Hippocampal formation (tissue), 2 donors: ENCODE measurements at regions not wholly inside any gene's neighbourhood (a gene's known extent, or its start where the extent isn't known, plus 50 kb on each side); places are given as distances from the start of the nearest gene placed in this dataset.

Experiments used
- DNase-seq, 2 donors: peaks; one replicate each; lab custom pipeline; 2025; lab: John Stamatoyannopoulos, UW

- DNase-seq, result no peak
These were observed 290.4 kb upstream of the KLF6 start for GRCh38 chr10:4075443-4075842.

GRCh38 chr10:4074545-4075407 lies 289.8 kb upstream of the KLF6 start:
- DNase-seq, result no peak

- DNase-seq, result no peak
These were observed 288.9 kb upstream of the KLF6 start for GRCh38 chr10:4073912-4074311.

- DNase-seq, result no peak
These were observed 286.1 kb upstream of the KLF6 start for GRCh38 chr10:4070921-4071660.

- no peak for DNase-seq
These were observed 285.2 kb upstream of the KLF6 start for GRCh38 chr10:4070184-4070583.

- DNase-seq, result no peak
These were observed 284.5 kb upstream of the KLF6 start for GRCh38 chr10:4069491-4069890.

GRCh38 chr10:4068629-4069028 lies 283.6 kb upstream of the KLF6 start:
- no peak for DNase-seq

- no peak for DNase-seq
These were observed 283.0 kb upstream of the KLF6 start for GRCh38 chr10:4067931-4068561.

GRCh38 chr10:4067531-4067930 lies 282.5 kb upstream of the KLF6 start:
- DNase-seq, result no peak

- DNase-seq, result no peak
These were observed 281.8 kb upstream of the KLF6 start for GRCh38 chr10:4066581-4067390.

- no peak for DNase-seq
These were observed 279.5 kb upstream of the KLF6 start for GRCh38 chr10:4064489-4064888.

GRCh38 chr10:4063717-4064116 lies 278.7 kb upstream of the KLF6 start:
- no peak for DNase-seq

GRCh38 chr10:4062751-4063150 lies 277.7 kb upstream of the KLF6 start:
- no peak for DNase-seq

- DNase-seq, result no peak
These were observed 277.1 kb upstream of the KLF6 start for GRCh38 chr10:4062072-4062471.

GRCh38 chr10:4061441-4061951 lies 276.5 kb upstream of the KLF6 start:
- DNase-seq, result no peak

- DNase-seq, result no peak
These were observed 274.6 kb upstream of the KLF6 start for GRCh38 chr10:4059471-4060138.

- DNase-seq, result no peak
These were observed 273.6 kb upstream of the KLF6 start for GRCh38 chr10:4058514-4059029.

- DNase-seq, result no peak
These were observed 272.9 kb upstream of the KLF6 start for GRCh38 chr10:4057725-4058513.

- no peak for DNase-seq
These were observed 272.0 kb upstream of the KLF6 start for GRCh38 chr10:4057021-4057420.
